H1 (cell line): ENCODE measurements at regions not wholly inside any gene's neighbourhood (a gene's known extent, or its start where the extent isn't known, plus 50 kb on each side); places are given as distances from the start of the nearest gene placed in this dataset.

Experiments used
- BRCA1 ChIP-seq: IDR thresholded peaks from 2 replicates; pipeline ENCODE4 v1.6.1; 2012; ENCODE audit warnings: low read depth, low read length, improper control_type of control experiment
- NRF1 ChIP-seq: IDR thresholded peaks from 2 replicates; pipeline ENCODE4 v1.6.1; 2011; ENCODE audit warnings: mild to moderate bottlenecking, low read depth, low read length, improper control_type of control experiment
- POLR2AphosphoS5 ChIP-seq: IDR thresholded peaks from 2 replicates; pipeline ENCODE4 v1.6.1; 2011; ENCODE audit warnings: low read depth, low read length
- RBBP5 ChIP-seq: IDR thresholded peaks from 2 replicates; pipeline ENCODE4 v1.7.1; 2012; ENCODE audit warnings: low read depth, mild to moderate bottlenecking, inconsistent platforms, low read length, moderate library complexity, borderline replicate concordance
- SP2 ChIP-seq: IDR thresholded peaks from 2 replicates; pipeline ENCODE4 v1.6.1; 2012; ENCODE audit warnings: mild to moderate bottlenecking, low read length, inconsistent platforms
- TF ChIP-seq, protein P1 (sequence below), 3 experiments: IDR thresholded peaks; 1 replicate in 2 of 3; 2 replicates in 1 of 3; pipeline versions ENCODE4 v1.5.1 to v1.6.1; 2011; ENCODE audit warnings: low read length in 3 of 3, mild to moderate bottlenecking in 3 of 3, inconsistent platforms in 2 of 3, low read depth in 1 of 3, moderate library complexity in 1 of 3; ENCODE audit not compliant: insufficient read depth in 1 of 3; ENCODE audit errors: control extremely low read depth in 1 of 3
- TF ChIP-seq, protein P2 (sequence below): IDR thresholded peaks from 2 replicates; pipeline ENCODE4 v1.6.1; 2011; ENCODE audit warnings: low read depth, mild to moderate bottlenecking, low read length; ENCODE audit not compliant: insufficient read depth
- TF ChIP-seq, protein P3 (sequence below): IDR thresholded peaks from 2 replicates; pipeline ENCODE4 v1.6.1; 2012; ENCODE audit warnings: inconsistent platforms

DNA sequence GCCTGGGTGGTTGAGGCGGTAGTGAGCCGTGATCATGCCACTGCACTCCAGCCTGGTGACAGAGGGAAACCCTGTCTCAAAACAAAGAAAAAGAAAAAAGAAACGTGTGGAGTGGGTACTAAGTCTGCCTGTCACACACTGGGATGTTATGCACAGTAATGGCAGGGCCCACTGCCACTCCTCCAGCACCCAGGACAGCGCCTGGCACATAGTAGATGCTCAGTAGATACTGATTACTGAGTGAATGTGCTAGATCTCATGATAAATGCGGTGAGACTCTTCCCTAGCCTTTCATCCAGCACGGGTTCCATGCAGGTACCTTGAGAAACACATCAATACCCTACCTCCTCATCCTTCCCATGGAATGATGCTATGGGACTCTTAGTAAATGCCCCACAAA is 87.4 kb upstream of the HSPA9 start:
- TF ChIP-seq, protein P1, sequence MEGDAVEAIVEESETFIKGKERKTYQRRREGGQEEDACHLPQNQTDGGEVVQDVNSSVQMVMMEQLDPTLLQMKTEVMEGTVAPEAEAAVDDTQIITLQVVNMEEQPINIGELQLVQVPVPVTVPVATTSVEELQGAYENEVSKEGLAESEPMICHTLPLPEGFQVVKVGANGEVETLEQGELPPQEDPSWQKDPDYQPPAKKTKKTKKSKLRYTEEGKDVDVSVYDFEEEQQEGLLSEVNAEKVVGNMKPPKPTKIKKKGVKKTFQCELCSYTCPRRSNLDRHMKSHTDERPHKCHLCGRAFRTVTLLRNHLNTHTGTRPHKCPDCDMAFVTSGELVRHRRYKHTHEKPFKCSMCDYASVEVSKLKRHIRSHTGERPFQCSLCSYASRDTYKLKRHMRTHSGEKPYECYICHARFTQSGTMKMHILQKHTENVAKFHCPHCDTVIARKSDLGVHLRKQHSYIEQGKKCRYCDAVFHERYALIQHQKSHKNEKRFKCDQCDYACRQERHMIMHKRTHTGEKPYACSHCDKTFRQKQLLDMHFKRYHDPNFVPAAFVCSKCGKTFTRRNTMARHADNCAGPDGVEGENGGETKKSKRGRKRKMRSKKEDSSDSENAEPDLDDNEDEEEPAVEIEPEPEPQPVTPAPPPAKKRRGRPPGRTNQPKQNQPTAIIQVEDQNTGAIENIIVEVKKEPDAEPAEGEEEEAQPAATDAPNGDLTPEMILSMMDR (IDR thresholded peaks at IDR 0.05; ENCODE audit: control extremely low read depth in 1 of 3, insufficient read depth in 1 of 3, low read depth in 1 of 3, low read length in 3 of 3), result no peak
- TF ChIP-seq, protein P2, sequence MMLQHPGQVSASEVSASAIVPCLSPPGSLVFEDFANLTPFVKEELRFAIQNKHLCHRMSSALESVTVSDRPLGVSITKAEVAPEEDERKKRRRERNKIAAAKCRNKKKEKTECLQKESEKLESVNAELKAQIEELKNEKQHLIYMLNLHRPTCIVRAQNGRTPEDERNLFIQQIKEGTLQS, result no peak
- TF ChIP-seq SP2, result no peak
- TF ChIP-seq POLR2AphosphoS5, result no peak
- TF ChIP-seq, protein P3, sequence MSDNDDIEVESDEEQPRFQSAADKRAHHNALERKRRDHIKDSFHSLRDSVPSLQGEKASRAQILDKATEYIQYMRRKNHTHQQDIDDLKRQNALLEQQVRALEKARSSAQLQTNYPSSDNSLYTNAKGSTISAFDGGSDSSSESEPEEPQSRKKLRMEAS, result no peak
- TF ChIP-seq RBBP5, result no peak
- TF ChIP-seq BRCA1, result no peak
- no peak for TF ChIP-seq NRF1
